Stimulated activated CD4-positive, alpha-beta T cell treated with anti-CD3 and anti-CD28 coated beads, Interleukin-4, amount 100 ng/mL, for 24 hours (primary cell): ENCODE measurements at regions not wholly inside any gene's neighbourhood (a gene's known extent, or its start where the extent isn't known, plus 50 kb on each side); places are given as distances from the start of the nearest gene placed in this dataset.
"Not testable (repeated sequence)": the region's sequence is repeated elsewhere in the genome, so short reads cannot be mapped to it uniquely, and the experiment has no call there.

Source experiments
- DNase-seq: peaks from one replicate; pipeline ENCODE4 v3.0.0-alpha.2; 2020

- DNase-seq: not testable (repeated sequence)
Measured at GRCh38 chr2:131830242-131830945, 302.7 kb downstream of the CCDC74A start.

DNA sequence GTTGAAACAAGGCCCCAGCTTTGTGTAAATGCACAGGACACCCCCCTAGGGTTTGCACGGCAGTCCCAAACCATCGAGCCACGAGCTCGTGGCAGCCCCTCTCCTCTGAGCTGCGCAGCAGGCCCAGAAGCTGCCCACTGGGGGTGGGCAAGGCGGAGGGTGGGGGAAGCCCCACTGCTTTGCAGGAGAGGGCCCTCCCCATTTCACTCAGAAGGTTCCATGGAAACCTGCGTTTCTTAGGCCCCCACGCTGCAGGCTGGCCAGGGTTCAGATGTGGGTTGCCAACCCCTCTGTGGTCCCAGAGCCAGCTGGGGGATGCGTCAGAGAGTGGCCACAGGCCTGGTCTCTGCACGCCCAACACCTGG is 303.2 kb downstream of the CCDC74A start:
- DNase-seq: not testable (repeated sequence)

GRCh38 chr2:131831450-131832208 is 303.9 kb downstream of the CCDC74A start:
- DNase-seq: not testable (repeated sequence)

DNA sequence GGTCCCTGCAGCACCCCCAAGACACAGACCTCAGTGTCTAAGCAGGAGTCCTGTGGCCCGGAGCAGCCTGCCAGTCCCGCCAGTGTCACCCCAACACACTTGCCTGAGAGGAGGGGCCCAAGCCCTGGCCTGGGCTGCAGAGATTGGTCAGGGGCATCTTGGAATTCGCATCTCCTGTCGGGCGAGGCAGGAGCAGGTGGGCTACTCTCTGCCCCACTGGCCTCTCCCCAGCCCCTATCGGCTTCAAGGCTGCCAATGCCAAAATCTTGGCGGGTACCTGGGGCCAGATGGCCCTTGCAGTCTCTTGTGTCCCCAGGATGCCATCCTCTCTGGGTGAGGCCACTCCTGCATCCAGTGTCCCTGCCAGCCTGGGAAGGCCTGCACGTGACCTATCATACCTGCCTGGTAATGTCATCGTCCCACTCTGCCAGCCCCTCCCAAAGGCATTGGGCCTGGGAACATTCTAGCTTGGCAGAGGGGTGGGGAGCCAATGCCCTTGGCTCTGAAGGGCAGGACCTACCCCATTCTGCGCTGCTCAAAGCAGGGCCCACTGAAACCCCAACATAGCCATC is 304.6 kb downstream of the CCDC74A start:
- DNase-seq: not testable (repeated sequence)

- not testable (repeated sequence) for DNase-seq
Measured at GRCh38 chr2:131832917-131833316, 305.2 kb downstream of the CCDC74A start.

DNA sequence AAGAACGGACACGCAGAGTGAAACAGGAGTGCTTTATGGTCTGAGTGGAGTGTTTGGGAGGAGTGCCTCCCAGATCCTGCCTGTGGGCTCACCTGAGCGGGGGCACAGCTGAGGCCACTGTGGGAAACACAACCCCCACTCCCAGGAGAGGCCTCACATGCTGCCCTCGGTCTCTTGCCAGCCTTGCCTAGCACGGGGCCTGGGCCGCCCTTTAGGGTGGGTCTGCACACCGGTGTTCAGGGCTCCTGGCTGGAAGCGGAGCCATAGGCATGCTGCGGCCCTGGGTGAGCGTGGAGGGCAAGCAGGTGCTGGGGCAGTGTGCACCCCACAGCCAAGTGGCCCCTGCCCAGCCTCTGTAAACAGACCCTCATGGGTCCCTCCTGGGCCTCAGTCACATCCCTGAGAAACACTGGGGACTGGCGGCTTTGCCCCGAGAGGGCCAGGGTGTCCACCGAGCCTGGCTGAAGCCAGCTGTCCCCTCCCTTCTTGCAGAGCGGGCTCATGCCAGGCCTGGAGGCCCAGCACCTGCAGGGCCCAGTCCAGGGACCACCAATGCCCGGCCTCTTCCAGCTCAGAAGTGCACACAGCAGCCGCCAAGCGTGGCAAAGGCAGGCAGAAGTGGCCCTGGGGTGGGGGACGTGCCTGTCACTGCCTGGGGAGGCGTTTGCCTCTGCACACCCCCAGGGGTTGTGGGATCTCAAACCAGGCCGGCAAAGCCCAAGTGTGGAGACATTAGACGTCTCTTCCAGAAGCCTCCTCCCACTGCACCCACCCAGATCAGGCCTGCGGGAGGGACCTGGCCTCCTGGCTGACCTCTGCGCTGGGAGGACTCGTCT is 305.9 kb downstream of the CCDC74A start:
- not testable (repeated sequence) for DNase-seq

DNA sequence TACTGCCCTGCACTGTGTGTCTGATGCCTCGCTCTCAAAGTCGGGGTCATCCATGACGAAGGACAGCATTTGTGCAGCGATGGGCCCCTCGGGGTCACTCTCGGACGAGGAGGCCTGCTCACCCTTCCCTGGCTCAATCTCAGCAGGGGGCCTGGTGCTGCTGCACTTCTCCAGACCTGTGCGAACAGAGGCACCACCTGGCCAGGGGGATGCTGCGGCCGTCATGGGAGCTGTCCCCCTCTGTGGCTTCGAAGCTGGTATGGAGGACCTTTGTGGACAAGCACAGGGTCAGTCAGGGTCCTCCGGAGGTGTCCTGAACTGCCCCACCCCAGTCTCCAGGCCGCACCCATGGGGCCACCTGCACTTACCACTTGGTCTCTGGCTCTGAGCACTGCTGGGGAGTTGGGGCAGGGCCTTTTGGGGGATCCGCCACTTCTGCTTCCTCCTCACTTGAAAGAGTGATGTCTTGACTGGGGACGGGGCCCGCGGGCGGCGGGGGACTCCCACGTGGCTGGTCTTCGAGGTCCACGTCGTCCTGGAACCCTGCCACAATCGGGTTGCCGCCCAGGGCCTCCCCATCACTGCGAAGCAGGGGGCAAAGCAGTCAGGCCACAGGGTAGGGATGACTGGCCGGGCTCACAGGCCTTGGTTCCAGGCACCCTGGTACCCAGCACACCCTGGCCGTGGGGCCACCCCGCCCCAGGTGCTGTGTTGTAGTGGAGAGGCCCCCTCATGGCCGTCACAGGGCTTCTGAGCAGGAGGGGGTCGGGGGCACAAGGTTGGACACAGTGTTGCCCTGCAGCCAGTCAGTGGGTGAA is 306.7 kb downstream of the CCDC74A start:
- DNase-seq: not testable (repeated sequence)

DNA sequence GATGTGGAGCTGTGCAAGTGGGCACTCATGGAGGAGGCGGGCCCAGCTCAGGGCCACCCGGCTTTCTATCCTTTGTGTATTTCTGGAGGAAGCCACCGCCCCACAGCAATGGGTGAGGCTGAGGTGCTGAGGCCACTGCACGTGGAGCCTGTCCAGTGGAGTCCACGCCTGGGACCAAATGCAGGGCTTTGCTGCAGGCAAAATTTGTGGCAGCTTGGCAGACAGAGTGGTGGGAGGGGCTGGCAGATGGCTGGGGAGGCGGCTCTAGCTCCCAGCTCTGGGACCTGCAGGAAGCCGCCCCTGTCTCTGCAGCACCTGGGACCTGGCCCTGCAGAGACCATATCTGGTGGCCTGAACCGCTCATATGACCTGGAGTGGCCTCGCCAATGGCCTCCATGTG is 307.3 kb downstream of the CCDC74A start:
- not testable (repeated sequence) for DNase-seq

DNA sequence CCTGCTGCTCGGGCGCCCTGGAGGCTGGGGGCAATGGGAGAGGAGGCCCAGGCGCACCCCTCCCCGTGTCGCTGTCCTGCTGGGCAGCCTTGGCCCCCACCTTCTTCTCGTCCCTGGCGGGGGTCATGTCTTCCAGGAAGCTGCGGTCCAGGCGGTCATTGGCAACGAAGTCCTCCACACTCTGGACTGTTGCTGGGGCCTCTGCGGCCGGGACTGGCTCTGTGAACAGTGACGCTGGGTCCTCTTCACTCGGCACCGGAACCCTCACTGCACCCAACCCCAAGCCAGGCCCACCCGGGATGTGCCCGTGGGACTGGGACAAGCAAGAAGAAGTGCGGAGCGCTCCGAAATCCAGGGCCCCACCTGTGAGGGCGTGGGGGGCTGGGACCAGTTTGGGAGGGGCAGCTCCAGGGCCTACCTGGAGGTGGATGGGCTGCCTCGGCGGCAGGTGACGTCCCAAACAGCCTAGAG is 308.0 kb downstream of the CCDC74A start:
- no peak for DNase-seq

- not testable (repeated sequence) for DNase-seq
Measured at GRCh38 chr2:131836116-131836515, 308.4 kb downstream of the CCDC74A start.

GRCh38 chr2:131844044-131844443 is 316.4 kb downstream of the CCDC74A start:
- not testable (repeated sequence) for DNase-seq

GRCh38 chr2:131856202-131856601 is 305.6 kb downstream of the ANKRD30BL start:
- DNase-seq: not testable (repeated sequence)

- DNase-seq: not testable (repeated sequence)
Measured at GRCh38 chr2:131858197-131858596, 303.6 kb downstream of the ANKRD30BL start.
